Cerebellar nuclear complex (tissue), 1 donor: ENCODE measurements at regions not wholly inside any gene's neighbourhood (a gene's known extent, or its start where the extent isn't known, plus 50 kb on each side); places are given as distances from the start of the nearest gene placed in this dataset.
"Not testable (repeated sequence)": the region's sequence is repeated elsewhere in the genome, so short reads cannot be mapped to it uniquely, and the experiment has no call there.

Source experiments
- DNase-seq, 2 experiments: peaks; one replicate each; lab custom pipeline; 2025; lab: John Stamatoyannopoulos, UW

GRCh38 chr13:83730674-83731073, 151.6 kb downstream of the SLITRK1 start:
- no peak for DNase-seq

- DNase-seq: no peak
Measured at GRCh38 chr13:83722443-83722842, 159.8 kb downstream of the SLITRK1 start.

- DNase-seq: no peak
Measured at GRCh38 chr13:83716121-83716520, 166.2 kb downstream of the SLITRK1 start.

- DNase-seq: no peak
Measured at GRCh38 chr13:83714236-83714635, 168.0 kb downstream of the SLITRK1 start.

GRCh38 chr13:83710133-83710515, 172.2 kb downstream of the SLITRK1 start:
- no peak for DNase-seq

GRCh38 chr13:83709426-83710132, 172.7 kb downstream of the SLITRK1 start:
- no peak for DNase-seq

- DNase-seq: no peak
Measured at GRCh38 chr13:83702021-83702420, 180.3 kb downstream of the SLITRK1 start.

- DNase-seq: no peak
Measured at GRCh38 chr13:83692800-83693199, 189.5 kb downstream of the SLITRK1 start.

- DNase-seq: no peak
Measured at GRCh38 chr13:83691966-83692365, 190.3 kb downstream of the SLITRK1 start.

- DNase-seq: no peak
Measured at GRCh38 chr13:83681547-83681946, 200.7 kb downstream of the SLITRK1 start.

- no peak for DNase-seq
Measured at GRCh38 chr13:83677985-83678384, 204.3 kb downstream of the SLITRK1 start.

- DNase-seq: no peak
Measured at GRCh38 chr13:83672612-83673011, 209.7 kb downstream of the SLITRK1 start.

GRCh38 chr13:83667606-83668005, 214.7 kb downstream of the SLITRK1 start:
- no peak for DNase-seq

- DNase-seq: no peak
Measured at GRCh38 chr13:83666141-83666540, 216.1 kb downstream of the SLITRK1 start.

- no peak for DNase-seq
Measured at GRCh38 chr13:83657281-83657680, 225.0 kb downstream of the SLITRK1 start.

GRCh38 chr13:83642617-83643016, 239.7 kb downstream of the SLITRK1 start:
- not testable (repeated sequence) for DNase-seq

GRCh38 chr13:83634601-83635000, 247.7 kb downstream of the SLITRK1 start:
- no peak for DNase-seq

GRCh38 chr13:83633746-83634145, 248.5 kb downstream of the SLITRK1 start:
- no peak for DNase-seq

GRCh38 chr13:83622422-83622784, 259.9 kb downstream of the SLITRK1 start:
- no peak for DNase-seq

- no peak for DNase-seq
Measured at GRCh38 chr13:83621765-83622421, 260.4 kb downstream of the SLITRK1 start.

- no peak for DNase-seq
Measured at GRCh38 chr13:83620530-83621220, 261.6 kb downstream of the SLITRK1 start.

- DNase-seq: no peak
Measured at GRCh38 chr13:83618966-83619365, 263.3 kb downstream of the SLITRK1 start.

GRCh38 chr13:83613524-83613923, 268.8 kb downstream of the SLITRK1 start:
- no peak for DNase-seq
